GM12891 (cell line): ENCODE measurements at regions not wholly inside any gene's neighbourhood (a gene's known extent, or its start where the extent isn't known, plus 50 kb on each side); places are given as distances from the start of the nearest gene placed in this dataset.
"Not testable (repeated sequence)": the region's sequence is repeated elsewhere in the genome, so short reads cannot be mapped to it uniquely, and the experiment has no call there.

Experiments used
- POLR2A ChIP-seq: IDR thresholded peaks from 2 replicates; pipeline ENCODE4 v1.6.1; 2011; ENCODE audit warnings: low read depth, low read length, control low read depth
- POLR2AphosphoS5 ChIP-seq: IDR thresholded peaks from 2 replicates; pipeline ENCODE4 v1.6.1; 2011; ENCODE audit warnings: low read depth, low read length, control low read depth
- POU2F2 ChIP-seq: IDR thresholded peaks from 2 replicates; pipeline ENCODE4 v1.6.1; 2011; ENCODE audit warnings: low read depth, mild to moderate bottlenecking, control low read depth, low read length, moderate library complexity
- TAF1 ChIP-seq: IDR thresholded peaks from 2 replicates; pipeline ENCODE4 v1.6.1; 2011; ENCODE audit warnings: low read depth, low read length, control low read depth

DNA sequence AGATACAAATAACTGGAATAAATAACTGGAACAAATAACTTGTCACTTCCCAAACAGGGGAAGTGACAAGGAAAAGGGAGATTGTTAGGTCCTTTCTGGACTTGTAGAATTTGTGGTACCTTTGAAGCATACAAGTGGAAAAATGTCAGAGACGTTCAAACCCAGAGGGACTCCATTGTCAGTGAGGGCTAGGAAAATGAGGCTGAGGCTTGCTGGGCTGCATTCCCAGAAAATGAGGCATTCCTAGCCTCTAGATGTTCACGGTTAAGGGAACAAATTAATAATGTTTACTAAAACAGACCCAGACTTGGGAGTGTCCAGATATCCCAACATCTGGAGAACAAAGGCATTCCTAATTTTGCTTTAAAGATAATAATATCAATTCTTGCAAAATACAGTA is 1158.0 kb downstream of the PCDH9 start:
- TF ChIP-seq POLR2A, POU2F2, POLR2AphosphoS5, TAF1: not testable (repeated sequence)
